ENCODE measurements at regions not wholly inside any gene's neighbourhood (a gene's known extent, or its start where the extent isn't known, plus 50 kb on each side); places are given as distances from the start of the nearest gene placed in this dataset.

DNA sequence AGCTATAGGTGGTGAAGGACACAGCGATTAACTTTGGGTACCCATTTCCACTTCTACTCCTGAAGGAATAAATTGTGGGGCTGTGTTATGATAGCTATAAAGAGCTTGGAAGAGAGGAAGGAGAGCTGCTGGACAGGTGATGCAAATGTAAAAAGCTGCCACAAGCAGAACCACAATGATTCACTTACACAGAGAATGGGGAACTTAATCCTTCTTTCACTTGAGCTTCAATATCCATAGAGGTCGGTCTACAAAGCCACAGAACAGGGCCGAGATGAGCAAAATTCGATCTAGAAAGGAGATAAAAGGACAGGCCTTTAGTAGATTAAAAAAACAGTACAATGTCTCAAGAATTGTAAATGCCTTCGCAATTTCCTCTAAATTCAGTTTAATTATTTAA lies 831.1 kb downstream of the LRFN5 start:
- no peak for DNase-seq

GRCh38 chr14:42429401-42429800 lies 822.7 kb downstream of the LRFN5 start:
- no peak for DNase-seq

GRCh38 chr14:42428996-42429395 lies 822.3 kb downstream of the LRFN5 start:
- DNase-seq, result no peak

DNA sequence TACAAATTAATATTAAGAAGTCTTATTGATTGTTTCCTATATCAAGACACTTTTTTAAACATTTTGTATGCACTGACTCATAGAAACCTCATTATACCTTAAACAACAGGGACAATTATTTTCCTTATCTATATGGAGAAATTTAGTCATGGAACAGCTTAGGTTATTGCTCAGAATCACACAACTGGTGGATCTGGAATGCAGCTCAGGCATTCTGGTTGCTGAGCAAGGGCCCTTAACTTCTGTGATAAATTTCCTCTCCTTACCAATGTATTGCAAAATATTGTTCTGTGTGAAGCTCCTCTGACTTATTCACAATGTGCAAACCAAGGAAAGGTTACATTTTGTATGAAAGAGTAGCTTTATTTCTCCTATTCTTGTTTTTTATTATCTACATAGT lies 817.8 kb downstream of the LRFN5 start:
- DNase-seq, result no peak

DNA sequence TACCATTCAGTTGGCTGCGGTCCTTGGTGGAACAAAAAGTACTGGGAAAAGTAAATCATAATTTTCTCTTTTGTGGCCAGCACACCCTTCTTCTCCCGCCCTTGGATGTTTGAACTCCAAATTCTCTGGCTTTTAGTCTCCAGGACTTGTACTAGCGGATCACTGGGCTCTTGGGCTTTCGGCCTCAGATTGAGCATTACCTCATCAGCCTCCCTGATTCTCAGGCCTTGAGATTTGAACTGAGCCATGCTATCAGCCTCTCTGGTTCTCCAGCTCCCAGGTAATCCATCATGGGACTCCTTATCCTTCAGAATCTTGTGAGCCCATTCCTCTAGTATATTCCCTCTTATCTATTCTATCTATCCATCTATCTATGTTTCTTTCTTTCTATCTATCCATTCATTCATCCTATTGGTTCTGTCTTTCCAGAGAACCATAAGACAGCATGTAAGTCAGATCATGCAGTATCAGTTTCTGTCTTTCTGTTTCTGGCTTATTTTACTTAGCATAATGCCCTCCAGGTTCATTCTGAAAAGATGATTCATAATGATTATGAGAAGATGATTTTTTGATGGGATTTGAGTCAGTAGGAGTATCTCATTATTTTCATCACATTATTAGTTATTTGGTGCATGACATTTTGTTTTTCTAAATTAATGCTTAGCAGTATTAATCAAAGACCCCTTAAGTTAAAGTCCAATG lies 814.9 kb downstream of the LRFN5 start:
- DNase-seq, result no peak

GRCh38 chr14:42420071-42420470 lies 813.4 kb downstream of the LRFN5 start:
- no peak for DNase-seq

- no peak for DNase-seq
Measured at GRCh38 chr14:42407153-42407552, 800.5 kb downstream of the LRFN5 start.

DNA sequence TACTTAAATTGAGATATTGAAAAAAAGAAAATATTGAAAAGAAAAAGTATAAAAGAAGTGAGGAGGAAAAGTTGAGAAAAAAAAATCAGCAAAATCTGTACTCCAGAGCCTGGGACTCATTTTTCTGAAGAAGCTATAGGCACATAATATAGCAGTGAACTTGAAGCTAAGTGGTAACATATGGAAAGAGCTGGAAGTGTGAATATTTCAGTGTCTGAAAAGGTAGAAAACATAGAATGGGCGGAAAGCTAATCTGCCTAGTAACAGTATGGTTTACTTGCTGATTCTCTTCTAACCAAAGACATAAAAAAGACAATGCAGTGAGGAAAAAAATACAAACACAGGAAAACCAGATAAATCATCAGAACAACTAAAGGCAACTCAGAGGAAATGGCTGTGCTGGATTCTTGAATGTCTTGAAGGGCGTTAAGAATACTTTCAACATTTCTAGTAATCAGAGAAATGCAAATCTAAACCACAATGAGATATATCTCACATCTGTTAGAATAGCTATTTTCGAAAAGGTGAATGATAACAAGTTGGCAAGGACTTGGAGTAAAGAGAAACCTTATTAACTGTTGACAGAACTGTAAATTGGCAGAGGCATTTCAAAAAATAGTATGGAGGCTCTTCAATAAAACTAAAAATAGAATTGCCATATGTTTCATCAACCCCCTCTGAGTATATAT lies 784.6 kb downstream of the LRFN5 start:
- DNase-seq, result no peak

- DNase-seq, result no peak
Measured at GRCh38 chr14:42378880-42379279, 772.2 kb downstream of the LRFN5 start.

DNA sequence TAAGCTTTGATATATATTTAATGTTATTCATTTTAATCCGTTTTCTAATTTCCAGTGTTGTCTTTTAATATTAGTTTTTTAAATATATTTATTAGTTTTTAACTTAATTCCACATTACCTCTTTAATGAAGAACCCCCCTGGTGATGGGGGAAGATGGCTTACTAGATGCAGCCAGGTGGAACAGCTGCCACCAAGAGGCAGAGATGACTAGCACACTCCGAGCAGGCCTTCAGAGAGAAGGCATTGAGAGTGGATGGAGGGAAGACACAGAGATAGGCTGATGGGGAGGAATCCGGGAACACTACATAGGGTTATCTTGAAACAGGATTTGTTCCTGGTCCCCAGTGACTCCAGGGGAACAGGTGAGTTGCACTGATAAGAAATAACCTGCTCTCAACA lies 771.6 kb downstream of the LRFN5 start:
- no peak for DNase-seq

DNA sequence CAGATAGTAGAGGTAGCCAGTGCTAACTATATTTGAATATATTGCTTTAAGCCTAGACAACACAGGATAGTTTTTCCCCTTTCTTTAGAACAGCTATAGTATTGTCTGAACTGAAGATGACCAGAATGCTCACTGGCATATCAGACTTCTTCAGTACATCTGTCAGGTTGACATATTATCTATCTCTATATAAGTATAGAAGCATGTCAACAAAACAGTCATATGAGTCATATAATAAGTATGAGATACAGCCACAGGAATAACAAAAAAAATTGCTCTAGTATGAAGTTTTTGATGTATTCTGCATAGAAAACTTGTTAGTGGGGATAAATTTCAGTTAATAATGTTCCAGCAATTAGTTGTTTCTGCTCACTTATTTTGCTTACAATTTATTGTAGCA lies 767.7 kb downstream of the LRFN5 start:
- DNase-seq, result no peak

DNA sequence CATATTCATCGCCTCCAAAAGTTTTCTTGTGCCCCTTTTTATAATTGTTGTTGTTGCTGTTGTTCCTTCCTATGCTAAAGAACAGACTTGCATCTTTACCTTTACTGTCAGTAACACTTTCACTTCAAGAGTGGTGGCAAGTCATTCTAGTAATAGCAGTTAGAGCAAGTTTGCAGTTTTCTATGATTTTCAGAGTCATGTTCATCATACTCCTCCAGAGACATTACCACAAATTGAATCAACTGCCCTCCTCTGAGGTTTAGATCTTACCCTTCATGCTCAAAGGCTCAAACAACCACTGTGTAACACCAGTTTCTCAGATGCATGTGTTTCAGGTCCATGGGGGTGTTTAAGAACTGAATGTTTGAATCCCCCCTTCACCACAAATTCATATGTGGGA lies 763.4 kb downstream of the LRFN5 start:
- peak; percentile 0 for DNase-seq

DNA sequence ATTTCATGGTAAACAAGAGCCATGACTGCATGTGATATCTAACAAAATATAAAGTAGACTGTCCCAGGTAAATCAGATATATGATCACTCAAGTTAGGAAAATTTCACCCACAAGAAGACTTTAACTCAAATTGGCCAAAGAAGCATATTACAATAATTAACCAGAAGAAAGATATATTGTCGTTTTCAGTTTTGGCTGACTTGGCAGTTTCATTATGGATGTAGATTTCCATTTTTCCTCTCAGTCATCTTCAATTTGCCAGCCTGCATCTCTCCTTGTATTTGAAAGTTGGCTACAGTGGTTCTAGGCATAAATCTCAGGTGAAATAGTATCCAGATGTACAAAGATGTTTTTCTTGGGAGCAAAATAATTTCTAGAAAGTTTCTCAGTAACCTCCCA lies 761.6 kb downstream of the LRFN5 start:
- DNase-seq, result no peak

DNA sequence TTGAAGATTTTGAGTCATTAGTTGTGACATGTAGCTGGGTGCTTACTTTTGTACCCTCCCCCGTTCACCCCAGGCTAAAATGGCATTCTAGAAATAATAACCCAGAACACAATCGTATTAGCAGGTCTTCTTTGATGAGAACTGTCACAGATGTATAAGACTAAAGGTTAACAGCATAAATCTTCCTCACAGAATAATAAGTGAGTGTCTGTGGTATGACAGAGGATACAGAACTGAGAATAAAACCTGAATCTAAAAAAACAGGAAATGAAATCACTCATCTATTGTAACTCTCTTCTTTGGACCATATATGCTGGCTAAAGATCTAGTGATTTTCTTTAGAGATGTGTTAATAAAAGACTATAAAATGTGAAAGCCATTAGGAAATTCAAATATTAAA lies 746.6 kb downstream of the LRFN5 start:
- DNase-seq, result no peak

DNA sequence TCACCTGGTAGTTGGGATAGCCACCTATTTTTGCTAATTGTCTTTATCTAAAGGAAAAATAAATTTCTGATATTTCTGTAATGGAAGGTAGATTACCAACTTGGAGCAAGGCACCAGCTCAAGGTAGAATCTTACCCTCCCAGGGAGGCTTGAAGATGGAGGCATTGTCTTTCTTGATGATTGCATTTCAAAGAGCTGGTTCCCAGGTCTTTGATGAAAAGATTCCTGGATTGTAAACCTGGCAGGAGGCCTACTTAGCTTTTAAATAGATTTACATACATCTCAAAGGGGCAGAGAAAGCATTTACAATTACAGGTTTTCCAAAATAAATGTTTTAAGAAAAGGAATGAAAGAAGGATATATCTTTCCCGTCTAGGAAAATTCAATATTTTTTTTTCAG lies 729.2 kb downstream of the LRFN5 start:
- no peak for DNase-seq

- DNase-seq, result no peak
Measured at GRCh38 chr14:42334931-42335330, 728.3 kb downstream of the LRFN5 start.

DNA sequence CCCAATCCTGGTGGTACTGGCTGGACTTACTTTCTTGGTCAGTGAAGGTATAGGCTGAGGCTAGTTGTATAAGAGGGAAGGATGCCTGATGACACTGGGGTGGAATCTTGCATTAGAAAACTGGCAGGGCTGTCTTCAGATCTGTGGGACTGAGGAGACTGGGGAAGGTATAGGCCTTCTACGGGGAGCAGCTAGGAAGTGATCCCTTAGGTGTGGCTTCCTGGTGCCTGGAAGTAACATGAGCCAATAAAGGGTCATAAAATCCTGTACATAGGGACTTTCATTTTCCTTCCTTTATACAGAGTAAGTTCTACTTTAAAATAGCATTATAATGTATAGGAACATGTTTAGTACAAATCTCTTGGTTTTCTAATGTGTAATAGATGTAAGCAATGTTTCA lies 716.8 kb downstream of the LRFN5 start:
- DNase-seq, result no peak

GRCh38 chr14:42322531-42323284 lies 716.0 kb downstream of the LRFN5 start:
- DNase-seq, result no peak

- no peak for DNase-seq
Measured at GRCh38 chr14:42319996-42320395, 713.3 kb downstream of the LRFN5 start.

GRCh38 chr14:42316693-42317092 lies 710.0 kb downstream of the LRFN5 start:
- DNase-seq, result no peak

GRCh38 chr14:42311876-42312275 lies 705.2 kb downstream of the LRFN5 start:
- DNase-seq, result no peak

- DNase-seq, result no peak
Measured at GRCh38 chr14:42307239-42307825, 700.7 kb downstream of the LRFN5 start.

DNA sequence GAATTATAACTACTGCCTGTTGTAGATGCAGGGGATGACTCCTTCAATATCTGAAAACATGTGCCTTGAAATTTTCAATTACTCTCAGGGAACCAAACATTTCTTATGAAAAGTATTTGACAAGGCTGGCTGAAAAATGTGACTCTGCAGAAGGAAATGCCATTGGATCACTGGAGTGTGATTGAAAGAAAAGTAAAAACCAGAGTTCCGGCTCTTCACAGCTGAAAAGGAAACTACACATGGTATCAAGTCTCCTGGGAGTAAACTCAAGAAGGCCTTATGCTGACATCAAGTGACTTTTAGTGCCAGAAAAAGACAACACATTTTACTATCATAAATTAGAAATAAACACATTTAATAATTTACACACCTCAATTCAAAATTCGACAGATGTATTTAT lies 693.0 kb downstream of the LRFN5 start:
- no peak for DNase-seq

DNA sequence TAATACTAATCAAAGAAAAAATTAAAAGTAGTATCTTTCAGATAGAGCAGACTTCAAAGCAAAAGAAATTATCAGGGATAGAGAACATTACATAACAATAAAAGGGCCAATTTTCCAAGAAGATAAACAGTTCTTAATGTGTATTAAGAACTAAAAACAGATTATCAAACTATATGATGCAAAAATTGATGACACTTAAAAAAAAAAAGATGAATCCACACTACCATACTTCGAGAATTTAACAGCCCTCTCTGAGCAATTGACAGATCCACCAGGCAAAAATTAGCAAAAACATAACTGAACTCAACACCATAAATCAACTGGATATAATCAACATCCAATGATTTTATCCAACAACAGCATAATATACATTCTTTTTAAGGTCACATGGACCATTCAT lies 686.5 kb downstream of the LRFN5 start:
- DNase-seq, result no peak

Data from activated CD4-positive, alpha-beta T cell treated with anti-CD3 and anti-CD28 coated beads, Interleukin-2, Interleukin-6, amounts not matched to agents 100 ng/mL and 50 ng/mL, durations not matched to agents 16 hours and 8 hours (primary cell).